ENCODE measurements at regions not wholly inside any gene's neighbourhood (a gene's known extent, or its start where the extent isn't known, plus 50 kb on each side); places are given as distances from the start of the nearest gene placed in this dataset.

GRCh38 chr6:40936818-40937251, 102.2 kb downstream of the UNC5CL start:
- no peak for TF ChIP-seq CTCF (IDR thresholded peaks at IDR 0.05)
- TF ChIP-seq POLR2A (IDR thresholded peaks at IDR 0.05), result no peak

Data from right lobe of liver (tissue), 4 donors.